Peyer's patch (tissue), 4 donors: ENCODE measurements at regions not wholly inside any gene's neighbourhood (a gene's known extent, or its start where the extent isn't known, plus 50 kb on each side); places are given as distances from the start of the nearest gene placed in this dataset.

ENCODE experiments used
- DNase-seq, 3 donors: peaks; one replicate each; pipeline ENCODE4 v3.0.0-alpha.2; 2017 to 2019
- H3K27ac ChIP-seq, 4 donors: fragments of 200-600 bp; sonication (generic); one replicate each; pipeline ENCODE4 v1.5.1; 2016 to 2019
- H3K27me3 ChIP-seq, 2 donors: fragments of 200-600 bp; sonication (generic); one replicate each; pipeline ENCODE4 v1.5.1; 2019
- H3K36me3 ChIP-seq, 3 donors: fragments of 200-600 bp; sonication (generic); one replicate each; pipeline ENCODE4 v1.5.1; 2016 to 2019
- H3K4me1 ChIP-seq, 4 donors: fragments of 200-600 bp; sonication (generic); one replicate each; pipeline ENCODE4 v1.5.1; 2016 to 2019
- H3K4me3 ChIP-seq, 4 donors: fragments of 200-600 bp; sonication (generic); 1 replicate in 3 of 4; 2 replicates in 1 of 4; pipeline ENCODE4 v1.5.1; 2016 to 2019; ENCODE audit warnings: mild to moderate bottlenecking in 1 of 4
- H3K9me3 ChIP-seq, 4 donors: fragments of 200-600 bp; sonication (generic); one replicate each; pipeline ENCODE4 v1.5.1; 2016 to 2019; ENCODE audit warnings: mild to moderate bottlenecking in 1 of 4
- CTCF ChIP-seq, 6 experiments: fragments of 450-650 bp in 4 of 6; fragments of 200-600 bp in 2 of 6; sonication (generic) in 1 of 6; IDR thresholded peaks; one replicate each; pipeline ENCODE4 v1.5.1; 2017 to 2019; ENCODE audit warnings: antibody characterized with exemption in 6 of 6, mild to moderate bottlenecking in 3 of 6, moderate library complexity in 1 of 6
- POLR2A ChIP-seq, 2 donors: fragments of 450-650 bp; IDR thresholded peaks; one replicate each; pipeline ENCODE4 v1.5.1; 2017; ENCODE audit warnings: antibody characterized with exemption in 2 of 2, mild to moderate bottlenecking in 2 of 2, moderate library complexity in 2 of 2

DNA sequence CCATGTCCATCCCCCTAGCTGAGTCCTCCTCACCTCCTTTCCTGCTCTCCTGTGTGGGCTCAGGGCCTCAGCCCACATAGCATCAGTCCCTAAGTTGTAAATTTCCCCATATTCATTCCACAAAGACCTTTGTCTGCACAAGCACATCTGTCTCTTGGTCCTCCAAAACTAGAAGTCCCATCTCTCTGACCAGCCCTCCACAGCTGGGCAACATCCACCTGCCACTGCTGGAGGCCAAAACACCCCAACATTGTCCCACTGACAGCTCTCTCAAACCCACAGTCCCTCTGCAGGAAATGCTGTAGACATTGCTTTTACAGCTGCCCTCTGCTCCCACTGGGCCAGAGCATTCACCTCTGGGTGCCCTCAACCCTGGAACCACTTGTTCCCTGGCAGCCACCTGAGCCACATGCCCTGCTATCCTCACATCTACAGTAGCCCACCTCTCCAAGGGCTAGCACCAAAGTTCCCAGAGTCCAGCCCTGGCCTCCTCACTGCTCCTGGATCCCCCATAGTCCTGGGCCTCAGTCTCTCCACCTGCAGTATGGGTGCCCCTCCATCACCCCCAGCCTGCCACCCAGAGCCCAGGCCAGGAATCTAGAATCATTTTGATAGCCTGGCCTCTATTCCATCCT, 1722.7 kb downstream of the TP53TG3F start:
- no peaks in the 10 kb centered on the region for H3K36me3 ChIP-seq
- no peak overlapping the region for H3K27ac ChIP-seq
- no peaks in the 10 kb centered on the region for H3K9me3 ChIP-seq
- TF ChIP-seq POLR2A (IDR thresholded peaks at IDR 0.05), result no peak
- no peak overlapping the region for H3K4me3 ChIP-seq
- H3K4me1 ChIP-seq, result no peaks in the 10 kb centered on the region
- DNase-seq, result no peak
- no peaks in the 10 kb centered on the region for H3K27me3 ChIP-seq

DNA sequence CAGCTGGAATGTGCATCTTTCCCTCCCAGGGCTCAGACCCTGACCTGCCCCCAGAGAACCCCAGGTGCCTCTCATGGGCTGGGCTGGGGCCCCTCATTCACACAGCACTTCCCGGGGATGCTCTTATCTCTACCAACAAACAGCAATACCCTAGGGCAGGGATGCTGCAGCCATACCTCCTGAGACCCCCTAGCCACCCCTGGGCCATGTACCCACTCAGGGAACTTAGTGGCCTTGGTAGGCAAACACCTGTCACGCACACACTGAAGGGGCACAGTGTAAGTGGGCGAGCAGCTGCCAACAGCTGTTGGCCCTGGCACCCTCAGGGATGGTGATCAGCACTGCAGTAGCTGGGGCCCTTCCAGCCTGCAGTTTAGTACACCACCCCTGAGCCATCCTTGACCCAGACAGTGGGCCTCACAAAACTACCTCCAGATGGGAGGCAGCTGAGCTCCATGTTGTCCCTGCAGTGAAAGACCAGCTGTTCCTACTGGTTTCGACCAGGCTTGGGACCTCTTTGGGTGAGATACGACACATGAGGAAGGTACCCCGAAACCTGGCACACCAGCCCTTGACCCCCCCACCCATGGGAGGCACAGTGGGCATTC, 1723.6 kb downstream of the TP53TG3F start:
- no peak overlapping the region for H3K27ac ChIP-seq
- no peak overlapping the region for H3K4me3 ChIP-seq
- H3K4me1 ChIP-seq, result no peaks in the 10 kb centered on the region
- TF ChIP-seq POLR2A (IDR thresholded peaks at IDR 0.05) (no peak), CTCF (IDR thresholded peaks at IDR 0.05) (no peak)
- H3K9me3 ChIP-seq, result no peaks in the 10 kb centered on the region
- DNase-seq, result peak in 1 of 3 donors; percentile 34
- H3K36me3 ChIP-seq, result no peaks in the 10 kb centered on the region
- no peaks in the 10 kb centered on the region for H3K27me3 ChIP-seq

DNA sequence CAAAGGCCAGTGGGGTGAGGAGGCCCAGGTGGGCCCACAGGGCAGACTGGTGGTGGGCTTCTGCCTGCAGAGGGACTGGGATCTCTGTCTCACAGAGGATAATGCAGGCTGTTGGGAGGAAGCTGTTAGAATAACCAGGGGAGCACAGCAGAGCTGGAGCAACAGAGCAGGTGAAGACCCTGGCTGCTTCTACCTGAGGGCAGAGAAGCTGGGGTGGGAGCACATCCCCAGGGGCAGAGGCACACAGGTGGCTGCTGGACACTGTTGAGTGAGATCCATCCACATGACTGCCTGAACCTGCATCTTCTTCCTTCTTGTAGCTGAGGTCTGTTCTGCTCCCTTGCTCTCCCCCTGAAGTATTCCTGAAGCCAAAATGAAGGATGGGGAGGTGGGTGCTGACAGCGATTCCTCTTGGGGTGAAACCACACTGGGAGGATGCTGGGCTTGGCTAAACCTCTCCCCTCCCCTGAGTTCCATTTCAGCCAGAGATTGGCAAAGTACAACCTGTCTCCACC, 1725.0 kb downstream of the TP53TG3F start:
- no peak for DNase-seq
- Histone ChIP-seq H3K4me1 (no peaks in the 10 kb centered on the region), H3K27ac (no peak overlapping the region), H3K9me3 (no peaks in the 10 kb centered on the region), H3K4me3 (no peak overlapping the region), H3K36me3 (no peaks in the 10 kb centered on the region), H3K27me3 (no peaks in the 10 kb centered on the region)
- TF ChIP-seq POLR2A (IDR thresholded peaks at IDR 0.05) (no peak), CTCF (IDR thresholded peaks at IDR 0.05) (no peak)

DNA sequence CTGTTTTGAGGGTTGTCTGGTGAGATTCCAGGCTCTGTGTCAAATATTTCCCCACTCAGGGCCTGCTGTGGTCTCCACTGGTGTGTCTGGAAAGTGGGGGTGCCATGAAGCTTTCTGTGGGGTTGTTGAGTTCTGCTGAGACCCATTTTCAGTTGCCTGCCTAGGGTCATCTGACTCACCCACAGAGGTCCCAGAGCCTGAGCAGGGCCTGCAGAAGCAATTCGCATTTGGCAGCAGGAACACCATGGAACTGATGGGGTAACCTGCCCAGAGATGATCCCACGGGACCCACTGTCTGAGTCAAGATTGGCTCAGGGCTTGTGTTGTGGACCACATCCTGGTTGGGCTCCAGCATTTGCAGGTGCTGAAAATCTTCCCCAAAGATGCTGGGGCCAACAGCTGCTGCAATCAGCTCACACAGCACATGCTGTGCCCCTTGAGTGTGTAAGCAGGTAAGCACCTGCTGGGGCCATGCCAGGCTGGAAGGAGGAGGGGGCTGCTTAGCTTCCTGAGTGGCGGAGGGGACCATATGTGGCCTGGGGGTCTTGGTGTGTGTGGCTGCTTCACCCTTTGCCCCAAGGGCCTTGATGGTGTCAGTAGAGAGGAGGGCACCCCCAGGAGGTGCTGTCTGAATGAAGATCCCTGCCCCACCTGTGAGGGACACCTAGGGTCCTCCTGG, 1726.1 kb downstream of the TP53TG3F start:
- no peak for TF ChIP-seq CTCF (IDR thresholded peaks at IDR 0.05)
- TF ChIP-seq POLR2A (IDR thresholded peaks at IDR 0.05), result no peak
- H3K9me3 ChIP-seq, result no peaks in the 10 kb centered on the region
- no peaks in the 10 kb centered on the region for H3K4me1 ChIP-seq
- DNase-seq, result no peak
- H3K36me3 ChIP-seq, result no peaks in the 10 kb centered on the region
- no peaks in the 10 kb centered on the region for H3K27me3 ChIP-seq
- H3K27ac ChIP-seq, result no peak overlapping the region
- H3K4me3 ChIP-seq, result no peak overlapping the region

DNA sequence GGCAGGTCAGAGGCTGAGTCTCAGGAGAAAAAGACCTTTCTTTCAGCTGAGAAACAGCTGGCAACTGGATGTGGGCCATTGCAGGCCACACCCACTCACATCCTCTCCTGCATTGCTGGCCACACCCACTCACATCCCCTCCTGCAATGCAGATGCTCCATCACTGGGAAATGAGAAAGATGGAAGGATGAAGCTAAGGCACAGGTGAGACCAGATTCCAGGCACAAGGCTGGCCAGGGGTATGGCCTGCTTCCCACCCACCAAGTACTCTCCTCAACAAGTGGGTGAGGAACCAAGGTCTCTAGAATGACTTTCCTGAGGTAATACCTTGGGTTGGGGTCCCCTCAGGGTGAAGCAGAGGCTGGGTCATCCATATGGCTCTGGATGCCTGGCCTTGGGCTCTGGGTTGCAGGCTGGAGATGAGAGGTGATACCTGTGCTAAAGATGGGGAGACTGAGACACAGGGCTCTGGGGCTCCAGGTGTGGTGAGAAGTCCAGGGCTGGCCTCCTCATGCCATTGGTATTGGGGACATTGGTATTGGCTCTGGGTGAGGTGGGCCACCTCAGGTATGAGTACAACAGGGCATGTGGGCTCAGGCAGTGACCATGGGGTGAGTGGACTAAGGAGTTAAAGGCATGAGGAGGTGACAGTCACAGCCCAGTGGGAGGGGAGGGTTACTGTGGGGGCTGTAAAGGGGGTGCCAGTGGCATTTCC, 1726.8 kb downstream of the TP53TG3F start:
- peak in 1 of 3 donors; percentile 36 for DNase-seq
- H3K4me1 ChIP-seq, result no peaks in the 10 kb centered on the region
- H3K4me3 ChIP-seq, result no peak overlapping the region
- H3K36me3 ChIP-seq, result no peaks in the 10 kb centered on the region
- H3K9me3 ChIP-seq, result no peaks in the 10 kb centered on the region
- TF ChIP-seq POLR2A (IDR thresholded peaks at IDR 0.05) (no peak), CTCF (IDR thresholded peaks at IDR 0.05) (no peak)
- no peaks in the 10 kb centered on the region for H3K27me3 ChIP-seq
- H3K27ac ChIP-seq, result no peak overlapping the region
